ENCODE measurements at regions not wholly inside any gene's neighbourhood (a gene's known extent, or its start where the extent isn't known, plus 50 kb on each side); places are given as distances from the start of the nearest gene placed in this dataset.

GRCh38 chr11:104704888-104705287 is 193.4 kb downstream of the CASP12 start:
- TF ChIP-seq, protein P1, sequence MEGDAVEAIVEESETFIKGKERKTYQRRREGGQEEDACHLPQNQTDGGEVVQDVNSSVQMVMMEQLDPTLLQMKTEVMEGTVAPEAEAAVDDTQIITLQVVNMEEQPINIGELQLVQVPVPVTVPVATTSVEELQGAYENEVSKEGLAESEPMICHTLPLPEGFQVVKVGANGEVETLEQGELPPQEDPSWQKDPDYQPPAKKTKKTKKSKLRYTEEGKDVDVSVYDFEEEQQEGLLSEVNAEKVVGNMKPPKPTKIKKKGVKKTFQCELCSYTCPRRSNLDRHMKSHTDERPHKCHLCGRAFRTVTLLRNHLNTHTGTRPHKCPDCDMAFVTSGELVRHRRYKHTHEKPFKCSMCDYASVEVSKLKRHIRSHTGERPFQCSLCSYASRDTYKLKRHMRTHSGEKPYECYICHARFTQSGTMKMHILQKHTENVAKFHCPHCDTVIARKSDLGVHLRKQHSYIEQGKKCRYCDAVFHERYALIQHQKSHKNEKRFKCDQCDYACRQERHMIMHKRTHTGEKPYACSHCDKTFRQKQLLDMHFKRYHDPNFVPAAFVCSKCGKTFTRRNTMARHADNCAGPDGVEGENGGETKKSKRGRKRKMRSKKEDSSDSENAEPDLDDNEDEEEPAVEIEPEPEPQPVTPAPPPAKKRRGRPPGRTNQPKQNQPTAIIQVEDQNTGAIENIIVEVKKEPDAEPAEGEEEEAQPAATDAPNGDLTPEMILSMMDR (IDR thresholded peaks at IDR 0.05; ENCODE audit: low read length), result no peak
- TF ChIP-seq EZH2 (optimal IDR thresholded peaks at IDR 0.05; ENCODE audit: low read depth, low read length), result no peak
- TF ChIP-seq EZH2phosphoT487 (IDR thresholded peaks at IDR 0.05; ENCODE audit: low read length), result no peak
